Heart left ventricle (tissue), 16 donors: ENCODE measurements at regions not wholly inside any gene's neighbourhood (a gene's known extent, or its start where the extent isn't known, plus 50 kb on each side); places are given as distances from the start of the nearest gene placed in this dataset.
"Not testable (repeated sequence)": the region's sequence is repeated elsewhere in the genome, so short reads cannot be mapped to it uniquely, and the experiment has no call there.

ENCODE experiments used
- ATAC-seq, 4 donors: fragments of 200-7000 bp; cut with Tn5 transposase; one replicate each; pipeline ENCODE4 v1.9.1; 2020 to 2022; ENCODE audit warnings: moderate library complexity in 4 of 4, mild to moderate bottlenecking in 3 of 4, moderate number of reproducible peaks in 1 of 4
- DNase-seq, 5 donors: peaks; one replicate each; pipeline ENCODE4 v3.0.0-alpha.2; 2020
- H3K27ac ChIP-seq, 12 donors: fragments of 200-600 bp; sonication (generic) in 4 of 12; one replicate each; pipeline versions ENCODE4 v1.5.0 to v1.8.0; 2016 to 2022; ENCODE audit warnings: mild to moderate bottlenecking in 2 of 12
- H3K27me3 ChIP-seq, 9 donors: fragments of 200-600 bp; sonication (generic) in 2 of 9; one replicate each; pipeline versions ENCODE4 v1.5.1 to v1.8.0; 2016 to 2022; ENCODE audit warnings: mild to moderate bottlenecking in 3 of 9
- H3K36me3 ChIP-seq, 9 donors: fragments of 200-600 bp; sonication (generic) in 2 of 9; one replicate each; pipeline versions ENCODE4 v1.5.0 to v1.8.0; 2018 to 2022; ENCODE audit warnings: mild to moderate bottlenecking in 2 of 9
- H3K4me1 ChIP-seq, 12 donors: fragments of 200-600 bp; sonication (generic) in 4 of 12; one replicate each; pipeline versions ENCODE4 v1.5.0 to v1.8.0; 2016 to 2022; ENCODE audit warnings: mild to moderate bottlenecking in 3 of 12
- H3K4me3 ChIP-seq, 12 donors: fragments of 200-600 bp; sonication (generic) in 4 of 12; one replicate each; pipeline versions ENCODE4 v1.5.0 to v1.8.0; 2017 to 2022; ENCODE audit warnings: mild to moderate bottlenecking in 9 of 12, moderate library complexity in 4 of 12
- H3K9me3 ChIP-seq, 12 donors: fragments of 200-600 bp; sonication (generic) in 4 of 12; one replicate each; pipeline versions ENCODE4 v1.5.0 to v1.8.0; 2016 to 2022; ENCODE audit warnings: mild to moderate bottlenecking in 1 of 12
- CTCF ChIP-seq, 12 donors: fragments of 200-600 bp; sonication (generic) in 4 of 12; IDR thresholded peaks; one replicate each; pipeline versions ENCODE4 v1.5.0 to v1.8.0; 2018 to 2022; ENCODE audit warnings: antibody characterized with exemption in 12 of 12, mild to moderate bottlenecking in 5 of 12
- POLR2A ChIP-seq, 2 donors: fragments of 450-650 bp; IDR thresholded peaks; one replicate each; pipeline ENCODE4 v1.6.1; 2017; ENCODE audit warnings: antibody characterized with exemption in 2 of 2, mild to moderate bottlenecking in 2 of 2, moderate library complexity in 2 of 2
- WGBS, 4 donors: extraction: QIAGEN DNeasy Blood & Tissue Kit in 2 of 4; methylation state at CpG; one replicate each; pipeline versions ENCODE4 v1.1.5 to v1.1.7; 2013 to 2018; 5-methylcytosine and 5-hydroxymethylcytosine counted together
- intact Hi-C, 10 donors: fragments of 100-400 bp; cut with DNase I; formaldehyde crosslinking; loops; one replicate each; pipeline versions ENCODE4 v1.11.1 to v1.14.2; 2022
- donor health status: ischemic (EF 13 %, LVEDD 7.1; RV severe dilation, severe dysfunction).
- donor health status: healthy with polysubstance abuse.
- donor health status: DM: no; HTN: yes; CAD: no.
- donor health status: DM: no; HTN: no; CAD: no.
- donor health status: ischemic (EF 25% LVEDD 6.9; RV normal size, moderate dysfunction).
- donor health status: ischemic (EF 25% LVEDD 5.7; RV mildly dilated, moderate dysfunction).
- donor health status: healthy.
- donor health status: DM: yes; HTN: yes; CAD: no.
- donor health status: ischemic (EF 35%, LVEDD 5.7; RV mildly dilated, moderate dysfunction).
- donor health status: nonischemic (EF 11% LVEDD 7.7; RV severe dilation, severe dysfunction).
- donor health status: DM: yes; HTN: yes; CAD: no.
- donor health status: PGD.
- donor health status: ischemic (EF 29% LVEDD 5.4; RV normal size, mild dysfunction).
- donor health status: nonischemic (EF 23%, LVEDD 6.1; RV moderate dilation, normal function).

GRCh38 chr10:57890691-57891090 lies 377.0 kb downstream of the IPMK start:
- DNase-seq (no peak), ATAC-seq (no peak)
- H3K27ac ChIP-seq, result no peak overlapping the region
- TF ChIP-seq POLR2A (IDR thresholded peaks at IDR 0.05), result no peak
- TF ChIP-seq CTCF (IDR thresholded peaks at IDR 0.05), result no peak
- no peaks in the 10 kb centered on the region for H3K36me3 ChIP-seq
- no peaks in the 10 kb centered on the region for H3K27me3 ChIP-seq
- intact Hi-C loops, result no loop called here
- WGBS, 4 donors, result 84 to 91% (median 87%) methylated on average over 5 of the region's 5 CpGs
- H3K4me3 ChIP-seq, result no peak overlapping the region
- no peaks in the 10 kb centered on the region for H3K9me3 ChIP-seq
- H3K4me1 ChIP-seq, result no peaks in the 10 kb centered on the region

- H3K9me3 ChIP-seq, ATAC-seq, intact Hi-C loops, H3K36me3 ChIP-seq, H3K4me1 ChIP-seq, DNase-seq, H3K4me3 ChIP-seq, H3K27me3 ChIP-seq, H3K27ac ChIP-seq: not testable (repeated sequence)
- 82 to 89% (median 85%) methylated on average over 5 of the region's 5 CpGs for WGBS, 4 donors
Observed at GRCh38 chr10:57885618-57885968, 382.1 kb downstream of the IPMK start.

- no peaks in the 10 kb centered on the region for H3K36me3 ChIP-seq
- DNase-seq (no peak), ATAC-seq (no peak)
- no peaks in the 10 kb centered on the region for H3K27me3 ChIP-seq
- no peaks in the 10 kb centered on the region for H3K4me1 ChIP-seq
- WGBS, 4 donors, result 55 to 70% (median 66%) methylated on average over 2 of the region's 2 CpGs
- H3K9me3 ChIP-seq, result no peaks in the 10 kb centered on the region
- H3K4me3 ChIP-seq, result no peak overlapping the region
- no peak overlapping the region for H3K27ac ChIP-seq
- intact Hi-C loops, result no loop called here
- TF ChIP-seq POLR2A (IDR thresholded peaks at IDR 0.05) (no peak), CTCF (IDR thresholded peaks at IDR 0.05) (no peak)
Observed at GRCh38 chr10:57884965-57885617, 382.6 kb downstream of the IPMK start.

GRCh38 chr10:57884407-57884806 lies 383.3 kb downstream of the IPMK start:
- H3K36me3 ChIP-seq, result no peaks in the 10 kb centered on the region
- 48 to 57% (median 51%) methylated on average over 2 of the region's 2 CpGs for WGBS, 4 donors
- no peak for ATAC-seq
- no peak for DNase-seq
- H3K9me3 ChIP-seq, result no peaks in the 10 kb centered on the region
- intact Hi-C loops, result no loop called here
- TF ChIP-seq CTCF (IDR thresholded peaks at IDR 0.05), result no peak
- no peak for TF ChIP-seq POLR2A (IDR thresholded peaks at IDR 0.05)
- H3K27me3 ChIP-seq, result no peaks in the 10 kb centered on the region
- no peaks in the 10 kb centered on the region for H3K4me1 ChIP-seq
- H3K4me3 ChIP-seq, result no peak overlapping the region
- no peak overlapping the region for H3K27ac ChIP-seq
